ENCODE measurements at regions not wholly inside any gene's neighbourhood (a gene's known extent, or its start where the extent isn't known, plus 50 kb on each side); places are given as distances from the start of the nearest gene placed in this dataset.

GRCh38 chr11:37830529-37830928 lies 1232.5 kb upstream of the RAG2 start:
- no peak for TF ChIP-seq CTCF (IDR thresholded peaks at IDR 0.05)
- Histone ChIP-seq H3K4me3 (replicated peaks in 1 of 3; ENCODE audit: low read depth in 2 of 3, low read length in 3 of 3) (no peak overlapping the region), H3K27me3 (ENCODE audit: control insufficient read depth in 2 of 2, insufficient read depth in 2 of 2, low read length in 2 of 2) (no peaks in the 10 kb centered on the region), H3K79me2 (ENCODE audit: insufficient read depth, low read length) (no peaks in the 10 kb centered on the region), H3K9me3 (replicated peaks in 1 of 2; ENCODE audit: control insufficient read depth in 1 of 2, insufficient read depth in 1 of 2, low read length in 2 of 2) (no peaks in the 10 kb centered on the region), H3K4me1 (ENCODE audit: control insufficient read depth in 1 of 2, insufficient read depth in 2 of 2, low read length in 2 of 2) (no peaks in the 10 kb centered on the region), H3K27ac (ENCODE audit: low read depth in 1 of 2, low read length in 2 of 2) (no peak overlapping the region), H3K36me3 (replicated peaks in 1 of 2; ENCODE audit: control insufficient read depth in 1 of 2, insufficient read depth in 2 of 2, low read length in 2 of 2) (no peaks in the 10 kb centered on the region), H3K9ac (ENCODE audit: insufficient read depth, low read length, poor library complexity, severe bottlenecking) (no peak overlapping the region), H2AFZ (ENCODE audit: insufficient read depth, low read depth, low read length, poor library complexity, severe bottlenecking) (no peak overlapping the region), H3K4me2 (replicated peaks; ENCODE audit: extremely low read depth, low read length, poor library complexity, severe bottlenecking) (no peak overlapping the region), H4K20me1 (ENCODE audit: insufficient read depth, low read length) (no peaks in the 10 kb centered on the region)
- no peak overlapping the region for H3K4me3 Mint-ChIP-seq
- H3K4me1 Mint-ChIP-seq, result no peaks in the 10 kb centered on the region
- peaks cover 0 to 2% (median 0%) of the 10 kb centered on the region in 3 donors for H3K27me3 Mint-ChIP-seq (ENCODE audit: low read depth in 3 of 3)
- H3K9me3 Mint-ChIP-seq, result no peaks in the 10 kb centered on the region
- intact Hi-C loops (cut with micrococcal nuclease), result no loop called here
- H3K27ac Mint-ChIP-seq, result no peak overlapping the region
- H3K36me3 Mint-ChIP-seq, result no peaks in the 10 kb centered on the region
- DNase-seq, result no peak
- WGBS (ENCODE audit: insufficient coverage), result 71% methylated on average over 2 of the region's 4 CpGs

GRCh38 chr11:37817727-37818270 lies 1219.8 kb upstream of the RAG2 start:
- Mint-ChIP-seq H3K9me3 (peaks cover 0 to 6% (median 2%) of the 10 kb centered on the region in 7 donors), H3K27me3 (ENCODE audit: low read depth in 3 of 3) (peaks cover 0 to 3% (median 0%) of the 10 kb centered on the region in 3 donors), H3K4me1 (no peaks in the 10 kb centered on the region), H3K36me3 (no peaks in the 10 kb centered on the region), H3K4me3 (no peak overlapping the region), H3K27ac (no peak overlapping the region)
- H3K9ac ChIP-seq (ENCODE audit: insufficient read depth, low read length, poor library complexity, severe bottlenecking), result no peak overlapping the region
- H3K4me2 ChIP-seq (replicated peaks; ENCODE audit: extremely low read depth, low read length, poor library complexity, severe bottlenecking), result no peak overlapping the region
- no peaks in the 10 kb centered on the region for H3K4me1 ChIP-seq (ENCODE audit: control insufficient read depth in 1 of 2, insufficient read depth in 2 of 2, low read length in 2 of 2)
- no peak overlapping the region for H3K27ac ChIP-seq (ENCODE audit: low read depth in 1 of 2, low read length in 2 of 2)
- H3K36me3 ChIP-seq (replicated peaks in 1 of 2; ENCODE audit: control insufficient read depth in 1 of 2, insufficient read depth in 2 of 2, low read length in 2 of 2), result no peaks in the 10 kb centered on the region
- H2AFZ ChIP-seq (ENCODE audit: insufficient read depth, low read depth, low read length, poor library complexity, severe bottlenecking), result no peak overlapping the region
- no peaks in the 10 kb centered on the region for H4K20me1 ChIP-seq (ENCODE audit: insufficient read depth, low read length)
- no peak for TF ChIP-seq CTCF (IDR thresholded peaks at IDR 0.05)
- no peak overlapping the region for H3K4me3 ChIP-seq (replicated peaks in 1 of 3; ENCODE audit: low read depth in 2 of 3, low read length in 3 of 3)
- H3K79me2 ChIP-seq (ENCODE audit: insufficient read depth, low read length), result no peaks in the 10 kb centered on the region
- intact Hi-C loops (cut with micrococcal nuclease), result no loop called here
- WGBS (ENCODE audit: insufficient coverage), result 87% methylated on average over 8 of the region's 11 CpGs
- DNase-seq, result no peak
- no peaks in the 10 kb centered on the region for H3K27me3 ChIP-seq (ENCODE audit: control insufficient read depth in 2 of 2, insufficient read depth in 2 of 2, low read length in 2 of 2)
- no peaks in the 10 kb centered on the region for H3K9me3 ChIP-seq (replicated peaks in 1 of 2; ENCODE audit: control insufficient read depth in 1 of 2, insufficient read depth in 1 of 2, low read length in 2 of 2)
